Islet precursor cell (in vitro differentiated cells): ENCODE measurements at regions not wholly inside any gene's neighbourhood (a gene's known extent, or its start where the extent isn't known, plus 50 kb on each side); places are given as distances from the start of the nearest gene placed in this dataset.

Source experiments
- DNase-seq: peaks from one replicate; pipeline ENCODE4 v3.0.0-alpha.2; 2018

DNA sequence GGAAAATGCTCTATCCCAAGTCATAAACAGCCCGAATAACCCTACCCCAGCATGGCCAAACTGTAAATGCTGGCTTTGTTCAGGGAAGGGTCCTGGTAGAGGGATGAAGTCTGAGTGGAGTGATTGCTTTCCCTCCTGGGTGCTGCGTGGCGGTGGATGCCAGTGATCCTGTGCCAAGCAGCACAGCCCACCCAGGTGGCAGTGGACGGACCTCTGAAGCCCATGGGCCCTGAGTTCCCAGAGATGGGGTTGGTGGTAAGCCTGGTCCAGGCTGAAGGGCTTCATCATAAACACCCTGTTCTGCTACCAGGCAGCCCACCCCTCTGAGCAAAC lies 69.3 kb upstream of the ITGA11 start:
- no peak for DNase-seq

GRCh38 chr15:68501616-68502015 lies 69.7 kb upstream of the ITGA11 start:
- no peak for DNase-seq

- DNase-seq = no peak
These were observed 70.5 kb upstream of the ITGA11 start for GRCh38 chr15:68502398-68502901.

DNA sequence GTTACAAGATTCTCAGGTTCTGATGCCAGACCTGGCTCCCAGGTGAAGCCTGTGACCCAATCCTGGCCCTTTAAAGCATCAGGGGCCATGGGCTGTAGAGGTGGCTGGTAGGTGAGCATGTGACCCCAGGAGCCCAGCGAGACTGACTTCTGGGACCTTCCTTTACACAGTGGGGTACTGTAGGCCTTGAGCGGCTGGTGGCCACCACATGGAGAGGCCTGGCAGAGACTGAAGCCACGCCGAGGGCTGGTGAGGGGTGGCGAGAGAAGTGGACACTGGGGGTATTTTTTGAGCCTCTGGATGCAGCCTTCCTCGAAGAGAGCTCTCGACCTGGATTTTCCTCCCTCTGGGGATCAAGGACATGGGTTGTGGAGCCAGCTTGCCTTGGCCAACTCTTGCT lies 71.2 kb upstream of the ITGA11 start:
- no peak for DNase-seq

- no peak for DNase-seq
These were observed 72.1 kb upstream of the ITGA11 start for GRCh38 chr15:68503791-68504680.

DNA sequence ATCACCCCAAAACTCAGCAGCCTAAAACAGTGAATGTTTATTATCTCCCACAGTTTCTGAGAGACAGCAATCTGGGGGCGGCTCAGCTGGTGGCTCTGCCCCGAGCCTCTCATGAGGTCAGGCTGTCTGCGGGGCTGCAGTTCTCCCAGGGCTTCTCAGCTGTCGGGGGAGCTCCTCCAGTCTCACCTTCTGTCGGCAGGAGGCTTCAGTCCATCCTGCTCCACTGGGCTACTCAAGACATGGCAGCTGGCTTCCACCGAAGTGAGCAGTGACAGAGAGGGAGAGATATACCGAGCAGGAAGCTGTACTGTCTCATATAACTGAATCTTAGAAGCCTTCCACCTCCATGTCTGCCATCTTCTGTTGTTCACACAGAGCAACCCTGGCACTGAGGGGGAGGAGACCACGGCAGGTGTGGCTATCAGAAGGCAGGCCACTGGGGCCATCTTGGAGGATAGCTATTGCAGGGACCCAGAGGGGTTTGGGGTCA lies 72.8 kb upstream of the ITGA11 start:
- no peak for DNase-seq

GRCh38 chr15:68506071-68506470 lies 72.7 kb upstream of the CORO2B start:
- no peak for DNase-seq

DNA sequence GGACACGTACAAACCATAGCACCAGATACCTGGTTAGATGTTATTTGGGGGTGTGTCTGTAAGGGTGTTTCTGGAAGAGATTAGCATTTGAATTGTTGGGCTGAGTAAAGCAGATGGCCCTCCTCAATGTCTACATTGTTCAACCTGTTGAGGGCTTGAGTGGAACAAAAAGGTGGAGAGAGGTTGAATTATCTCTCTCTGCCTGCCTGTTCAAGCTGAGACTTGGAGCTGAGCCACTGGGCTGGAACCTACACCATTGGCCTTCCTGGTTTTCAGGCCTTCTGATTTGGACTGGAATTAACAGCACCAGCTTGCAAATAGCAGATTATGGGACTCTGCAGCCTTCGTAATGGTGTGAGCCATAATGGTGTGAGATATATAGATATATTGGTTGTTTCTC lies 71.3 kb upstream of the CORO2B start:
- DNase-seq = no peak

DNA sequence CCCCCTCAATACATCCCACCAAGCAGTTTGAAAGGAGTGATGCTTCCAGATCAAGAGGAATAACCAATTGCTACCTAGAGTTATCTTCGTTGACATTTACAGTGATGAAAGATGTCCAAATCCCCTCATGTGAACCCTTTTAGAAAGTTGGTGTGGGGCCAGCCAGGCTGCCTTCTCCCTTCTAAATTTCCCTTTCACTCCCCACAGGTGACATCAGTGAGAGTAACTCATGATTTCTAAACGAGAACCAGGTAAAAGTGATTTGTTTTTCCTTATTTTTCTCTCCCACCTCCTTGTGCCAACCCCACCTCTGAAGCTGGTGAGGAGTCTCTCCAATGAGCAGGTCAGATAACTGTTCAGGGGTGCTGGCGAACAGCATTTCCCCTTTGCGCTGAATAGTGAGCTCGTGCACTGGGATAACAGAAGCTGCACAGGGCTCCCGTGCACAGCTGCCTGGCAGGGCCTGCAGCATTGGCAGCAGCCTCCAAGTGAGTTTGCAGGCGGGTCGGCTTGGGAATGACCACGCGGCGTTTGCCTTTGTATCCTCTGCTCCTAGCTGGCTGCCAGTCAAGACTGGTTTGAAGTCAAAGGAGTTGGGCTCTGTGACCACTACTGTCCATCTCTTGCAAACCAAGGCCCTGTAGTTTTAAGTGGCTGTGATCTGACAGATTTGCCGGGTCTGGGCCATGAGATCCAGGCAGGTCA lies 70.2 kb upstream of the CORO2B start:
- no peak for DNase-seq

- DNase-seq = no peak
These were observed 68.2 kb upstream of the CORO2B start for GRCh38 chr15:68510558-68510957.

DNA sequence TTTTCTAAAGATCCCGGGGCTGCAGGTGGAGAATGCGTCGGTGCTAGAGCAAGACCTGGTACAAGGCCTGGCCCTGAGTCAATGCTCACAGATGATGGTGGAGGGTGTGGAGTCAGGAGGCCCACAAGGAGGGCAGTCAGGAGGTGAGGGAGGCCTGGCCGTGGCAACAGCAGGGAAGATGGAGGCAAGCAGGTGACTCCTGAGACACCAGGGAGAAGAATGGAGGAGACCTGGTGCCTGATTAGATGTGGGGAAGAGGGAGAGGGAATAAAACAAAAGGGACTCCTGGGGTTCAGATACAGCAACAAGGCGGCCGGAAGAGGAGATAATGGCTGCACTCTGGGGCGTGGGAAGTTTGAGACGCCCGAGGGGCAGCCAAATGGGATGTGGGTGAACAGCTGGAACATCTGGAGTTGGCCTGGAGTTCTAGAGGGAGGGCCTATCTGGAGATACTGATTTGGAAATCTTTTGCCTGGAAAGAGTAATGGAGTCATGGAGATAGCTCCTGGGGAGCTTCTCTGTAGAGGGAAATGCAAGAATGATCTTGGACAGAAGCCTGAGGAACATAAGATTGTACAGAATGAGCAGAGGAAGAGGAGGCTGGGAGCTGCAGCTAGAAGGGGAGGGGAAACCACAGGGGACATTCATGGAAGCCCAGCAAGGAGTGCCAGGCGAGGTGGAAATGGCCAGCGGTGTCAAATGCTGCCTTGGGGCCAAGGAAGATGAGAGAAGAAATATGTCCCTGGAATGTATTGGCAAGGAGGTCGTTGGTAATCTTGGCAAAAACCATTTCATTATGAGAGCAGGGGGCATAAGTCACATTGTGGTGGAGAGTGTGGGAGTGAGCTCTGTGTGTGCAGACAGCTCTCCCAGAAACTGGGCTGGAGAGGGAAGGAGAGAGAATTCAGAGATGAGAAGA lies 67.5 kb upstream of the CORO2B start:
- no peak for DNase-seq

DNA sequence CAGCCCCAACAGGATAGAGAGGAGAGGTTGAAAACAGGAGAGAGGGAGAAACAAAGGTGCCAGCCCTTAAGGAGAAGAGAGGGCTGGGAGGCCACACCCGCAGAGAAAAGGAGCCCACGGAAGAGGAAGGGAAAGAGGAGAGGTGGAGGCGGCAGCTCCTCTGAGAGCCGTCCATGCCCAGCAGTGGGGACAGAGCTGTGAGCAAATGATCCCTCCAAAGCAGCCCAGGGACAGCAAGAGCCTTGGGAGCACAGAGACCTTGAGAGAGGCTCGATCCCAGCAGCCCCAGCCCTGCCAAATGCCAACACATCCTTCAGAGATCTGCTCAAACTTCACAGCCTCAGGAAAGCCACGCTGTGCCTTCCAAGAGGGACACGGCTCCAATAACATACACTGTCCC lies 66.7 kb upstream of the CORO2B start:
- DNase-seq = no peak

- no peak for DNase-seq
These were observed 66.2 kb upstream of the CORO2B start for GRCh38 chr15:68512598-68512997.

DNA sequence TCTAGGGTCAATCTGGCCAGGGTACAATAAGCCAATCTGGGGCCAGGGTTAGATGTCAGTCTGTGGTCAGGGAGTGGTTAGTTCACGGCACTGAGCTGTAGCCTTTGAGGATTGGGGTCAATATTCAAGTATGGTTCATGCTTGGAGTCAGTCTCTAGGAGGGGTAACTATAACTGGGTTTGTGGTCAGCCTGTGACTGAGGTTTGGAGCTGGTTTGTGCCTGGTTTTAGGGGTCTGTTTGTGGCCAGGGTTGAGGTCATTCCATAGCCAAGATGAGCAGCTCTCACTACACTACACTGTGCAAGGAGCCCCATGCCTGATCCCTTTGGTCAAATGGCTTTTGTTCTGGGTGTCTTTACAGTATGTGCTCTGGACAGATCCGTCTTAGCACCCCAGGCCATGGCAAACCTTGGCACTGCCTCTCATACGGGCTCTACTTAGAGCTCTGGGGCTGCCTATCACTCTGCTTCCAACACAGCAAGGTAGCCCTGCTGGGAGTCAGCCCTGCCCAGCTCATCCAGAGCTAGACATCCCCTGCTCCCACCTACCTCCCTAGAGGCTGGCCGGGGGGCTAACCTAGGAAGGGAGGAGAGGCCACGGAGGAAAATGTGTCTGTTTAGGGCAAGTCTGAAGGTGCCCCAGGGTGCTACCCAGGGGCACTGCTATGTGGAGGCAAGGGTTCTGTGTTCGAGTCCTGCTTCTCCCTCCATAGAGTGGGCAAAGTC lies 63.3 kb upstream of the CORO2B start:
- DNase-seq = no peak

GRCh38 chr15:68517285-68517761 lies 61.5 kb upstream of the CORO2B start:
- no peak for DNase-seq

DNA sequence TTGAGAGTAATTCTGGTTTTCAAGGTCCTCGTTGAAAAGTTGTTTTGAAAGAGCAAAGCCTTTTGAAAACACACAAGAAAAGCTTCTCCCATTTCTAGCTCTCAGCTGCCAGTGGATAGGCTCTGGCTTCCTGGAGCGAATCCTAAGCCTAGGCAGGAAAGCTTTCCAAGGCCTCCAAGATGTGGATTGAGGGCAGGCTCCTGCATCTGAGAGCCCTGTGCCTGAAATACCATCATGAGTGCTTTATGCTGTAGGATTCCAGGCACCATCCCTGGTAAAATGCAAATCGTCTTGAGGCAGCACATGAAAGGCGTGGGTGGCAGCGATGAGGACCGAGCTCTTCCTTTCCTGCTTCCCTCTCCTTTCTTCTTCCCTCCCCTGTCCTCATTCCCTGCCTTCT lies 60.7 kb upstream of the CORO2B start:
- DNase-seq = no peak

DNA sequence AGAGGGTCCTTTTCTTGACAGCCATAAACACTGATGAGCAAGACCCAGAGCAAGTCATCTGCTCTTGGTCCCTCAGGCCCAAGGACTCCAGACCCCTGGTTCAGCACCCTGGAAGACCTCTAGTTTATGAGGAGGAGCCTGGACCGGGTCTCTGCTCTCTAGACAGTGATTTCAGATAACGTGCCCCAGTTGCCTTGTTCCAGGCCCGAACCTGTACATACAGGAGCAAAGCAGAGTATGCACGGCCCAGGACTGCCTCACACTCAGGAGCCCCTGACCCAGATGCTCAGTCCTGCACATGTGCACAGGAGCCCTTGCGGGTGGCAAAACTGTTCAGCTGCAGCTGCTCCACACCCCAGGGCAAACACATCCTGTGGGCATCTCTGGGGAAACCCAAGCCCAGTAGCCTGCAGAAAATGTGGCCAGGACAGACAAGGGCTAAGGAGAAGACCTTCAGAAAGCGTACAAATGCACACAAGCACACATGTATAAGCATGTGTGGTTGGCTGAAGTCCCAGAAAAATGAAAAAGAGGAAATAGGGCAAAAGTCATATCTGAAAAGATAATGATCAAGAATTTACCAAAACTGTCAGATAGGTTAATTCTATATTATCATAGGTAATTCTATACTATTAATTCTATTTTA lies 59.9 kb upstream of the CORO2B start:
- no peak for DNase-seq

DNA sequence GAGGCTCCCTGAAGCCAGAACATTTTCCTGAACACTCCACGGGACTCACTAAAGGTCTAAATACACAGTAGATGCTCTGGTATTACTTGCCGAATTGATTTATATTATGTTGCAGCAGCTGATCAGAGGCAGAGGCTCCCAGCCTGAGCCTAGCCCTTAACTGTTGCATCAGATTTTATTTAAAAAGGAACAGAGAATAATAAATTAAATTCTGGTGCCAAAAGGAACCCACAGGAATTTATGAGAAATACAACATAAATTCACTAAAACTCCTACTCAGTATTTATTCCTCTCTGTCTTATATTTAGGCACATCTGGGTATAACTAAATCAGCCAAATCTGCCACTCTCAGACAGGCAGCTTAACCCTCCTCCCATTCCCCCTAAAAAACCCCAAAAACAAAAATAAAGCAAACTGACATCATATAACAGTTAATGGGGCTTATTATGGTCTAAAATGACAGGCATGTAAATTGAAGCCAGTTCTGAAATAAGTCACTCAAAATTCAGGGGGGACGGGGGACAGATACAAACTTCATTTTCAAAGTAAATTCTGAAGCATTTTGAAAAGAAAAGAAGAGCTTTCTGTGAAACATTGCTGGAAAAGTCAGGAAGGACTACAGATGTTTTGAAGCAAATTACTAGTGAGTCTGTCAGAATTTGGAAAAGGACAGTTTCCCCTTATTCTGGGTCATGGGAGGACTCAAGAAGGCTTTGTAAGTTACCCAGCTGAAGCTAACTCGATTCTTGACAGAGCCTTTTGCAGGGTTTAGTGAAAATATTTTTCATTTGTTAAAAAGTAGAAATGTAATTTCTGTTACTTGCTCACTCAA lies 53.8 kb upstream of the CORO2B start:
- no peak for DNase-seq

DNA sequence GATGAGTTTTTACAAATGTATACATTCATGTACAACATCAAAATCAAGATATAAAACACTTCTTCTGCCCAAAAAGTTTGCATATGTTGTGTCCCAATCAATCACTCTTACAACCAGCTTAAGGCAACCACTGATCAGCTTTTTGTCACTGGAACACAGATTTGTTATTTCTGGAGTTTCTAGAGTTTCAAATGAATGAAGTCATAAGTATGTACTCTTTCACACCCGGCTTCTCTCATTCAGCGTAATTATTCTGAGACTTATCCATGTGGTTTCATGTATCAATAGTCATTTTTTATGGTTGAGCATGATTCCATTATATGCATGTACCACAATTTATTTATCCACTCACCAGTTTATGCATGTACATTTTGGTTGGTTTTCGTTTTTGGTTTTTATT lies 53.0 kb upstream of the CORO2B start:
- DNase-seq = no peak

DNA sequence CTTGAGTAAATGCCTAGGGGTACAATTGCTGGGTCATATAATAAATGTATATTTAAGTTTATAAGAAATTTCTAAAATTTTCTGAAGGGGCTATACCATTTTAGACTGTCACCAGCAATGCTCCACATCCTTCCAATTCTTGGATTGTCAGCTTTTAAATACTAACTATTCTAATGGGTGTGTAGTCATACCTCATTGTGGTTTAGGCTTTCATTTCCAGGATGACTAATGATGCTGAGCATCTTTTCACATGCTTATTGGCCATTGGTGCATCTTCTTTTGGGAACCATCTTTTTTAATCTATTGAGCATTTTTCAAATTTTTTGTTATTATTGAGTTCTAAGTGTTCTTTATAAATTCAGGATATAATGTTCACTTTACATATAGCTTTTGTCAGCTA lies 52.5 kb upstream of the CORO2B start:
- DNase-seq = no peak

GRCh38 chr15:68526784-68527183 lies 52.0 kb upstream of the CORO2B start:
- DNase-seq = no peak
